ENCODE measurements at regions not wholly inside any gene's neighbourhood (a gene's known extent, or its start where the extent isn't known, plus 50 kb on each side); places are given as distances from the start of the nearest gene placed in this dataset.

DNA sequence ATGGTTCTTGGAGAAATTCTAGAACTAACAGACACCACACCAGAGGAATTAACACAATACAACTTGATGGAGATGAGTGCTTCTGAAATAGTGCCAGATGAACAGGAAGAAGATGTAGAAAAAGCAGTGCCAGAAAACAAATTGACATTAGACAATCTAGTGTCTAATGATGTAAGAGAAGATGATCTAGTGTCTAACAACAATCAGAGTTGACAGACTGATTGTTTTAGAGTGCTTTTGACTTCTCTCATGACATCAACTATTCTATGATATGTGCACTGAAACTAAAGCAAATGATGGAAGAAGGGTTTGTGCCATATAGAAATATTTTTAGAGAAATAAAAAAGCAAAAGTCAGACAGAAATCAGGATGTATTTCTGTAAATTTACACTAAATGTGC is 646.1 kb upstream of the KIF2B start:
- no peak for DNase-seq (ENCODE audit: unreplicated experiment)
- peaks cover 8% of the 10 kb centered on the region for H3K9me3 Mint-ChIP-seq (ENCODE audit: unreplicated experiment)
- POLR2A ChIA-PET = interaction anchor here (1.3 to 1.6 kb wide), 2 partner anchors 10 kb away, joined by 3 to 4 read pairs; no protein-coding TSS in a partner anchor
- no peak overlapping the region for H3K27ac Mint-ChIP-seq (ENCODE audit: low read depth, unreplicated experiment)
- H3K27me3 Mint-ChIP-seq (ENCODE audit: insufficient read depth, unreplicated experiment) = peaks cover 76% of the 10 kb centered on the region
- intact Hi-C loops (cut with micrococcal nuclease) = no loop called here
- CTCF ChIA-PET = interaction anchor here (1.1 kb wide), 1 partner anchor 143 kb away, joined by 3 read pairs; no protein-coding TSS in a partner anchor
- H3K4me1 Mint-ChIP-seq (ENCODE audit: insufficient read depth, unreplicated experiment) = no peaks in the 10 kb centered on the region
- no peak overlapping the region for H3K4me3 Mint-ChIP-seq (ENCODE audit: unreplicated experiment)
- no peaks in the 10 kb centered on the region for H3K36me3 Mint-ChIP-seq (ENCODE audit: insufficient read depth, unreplicated experiment)
- TF ChIP-seq, protein P1, sequence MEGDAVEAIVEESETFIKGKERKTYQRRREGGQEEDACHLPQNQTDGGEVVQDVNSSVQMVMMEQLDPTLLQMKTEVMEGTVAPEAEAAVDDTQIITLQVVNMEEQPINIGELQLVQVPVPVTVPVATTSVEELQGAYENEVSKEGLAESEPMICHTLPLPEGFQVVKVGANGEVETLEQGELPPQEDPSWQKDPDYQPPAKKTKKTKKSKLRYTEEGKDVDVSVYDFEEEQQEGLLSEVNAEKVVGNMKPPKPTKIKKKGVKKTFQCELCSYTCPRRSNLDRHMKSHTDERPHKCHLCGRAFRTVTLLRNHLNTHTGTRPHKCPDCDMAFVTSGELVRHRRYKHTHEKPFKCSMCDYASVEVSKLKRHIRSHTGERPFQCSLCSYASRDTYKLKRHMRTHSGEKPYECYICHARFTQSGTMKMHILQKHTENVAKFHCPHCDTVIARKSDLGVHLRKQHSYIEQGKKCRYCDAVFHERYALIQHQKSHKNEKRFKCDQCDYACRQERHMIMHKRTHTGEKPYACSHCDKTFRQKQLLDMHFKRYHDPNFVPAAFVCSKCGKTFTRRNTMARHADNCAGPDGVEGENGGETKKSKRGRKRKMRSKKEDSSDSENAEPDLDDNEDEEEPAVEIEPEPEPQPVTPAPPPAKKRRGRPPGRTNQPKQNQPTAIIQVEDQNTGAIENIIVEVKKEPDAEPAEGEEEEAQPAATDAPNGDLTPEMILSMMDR (IDR thresholded peaks at IDR 0.05; ENCODE audit: unreplicated experiment) = no peak
- BruUV-seq (replicated peaks) = no TSS peak

DNA sequence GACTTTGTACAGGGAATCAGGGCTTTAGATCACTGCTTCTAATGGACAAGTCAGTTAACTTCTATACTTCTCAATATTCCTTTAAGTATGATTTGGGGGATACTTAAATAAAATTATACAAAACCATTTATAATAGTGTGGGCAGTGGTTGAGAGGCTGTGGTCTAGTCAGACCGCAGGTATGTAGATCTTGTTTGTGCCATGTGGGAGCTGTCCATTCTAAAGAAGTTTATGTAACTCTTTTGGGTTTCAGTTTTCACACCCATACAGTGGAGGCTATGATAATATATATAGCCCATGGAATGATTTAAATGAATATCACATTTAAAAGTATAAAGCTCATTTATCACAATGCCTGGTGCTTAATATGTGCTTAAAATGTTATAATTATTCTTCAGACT is 654.3 kb upstream of the KIF2B start:
- Mint-ChIP-seq H3K27ac (ENCODE audit: low read depth, unreplicated experiment) (no peak overlapping the region), H3K4me3 (ENCODE audit: unreplicated experiment) (no peak overlapping the region), H3K4me1 (ENCODE audit: insufficient read depth, unreplicated experiment) (no peaks in the 10 kb centered on the region), H3K9me3 (ENCODE audit: unreplicated experiment) (no peaks in the 10 kb centered on the region), H3K36me3 (ENCODE audit: insufficient read depth, unreplicated experiment) (no peaks in the 10 kb centered on the region), H3K27me3 (ENCODE audit: insufficient read depth, unreplicated experiment) (peaks cover 34% of the 10 kb centered on the region)
- no peak for DNase-seq (ENCODE audit: unreplicated experiment)
- POLR2A ChIA-PET = no interaction called here
- intact Hi-C loops (cut with micrococcal nuclease) = no loop called here
- TF ChIP-seq, protein P1 (IDR thresholded peaks at IDR 0.05; ENCODE audit: unreplicated experiment) = no peak
- CTCF ChIA-PET = no interaction called here
- BruUV-seq (replicated peaks) = no TSS peak

DNA sequence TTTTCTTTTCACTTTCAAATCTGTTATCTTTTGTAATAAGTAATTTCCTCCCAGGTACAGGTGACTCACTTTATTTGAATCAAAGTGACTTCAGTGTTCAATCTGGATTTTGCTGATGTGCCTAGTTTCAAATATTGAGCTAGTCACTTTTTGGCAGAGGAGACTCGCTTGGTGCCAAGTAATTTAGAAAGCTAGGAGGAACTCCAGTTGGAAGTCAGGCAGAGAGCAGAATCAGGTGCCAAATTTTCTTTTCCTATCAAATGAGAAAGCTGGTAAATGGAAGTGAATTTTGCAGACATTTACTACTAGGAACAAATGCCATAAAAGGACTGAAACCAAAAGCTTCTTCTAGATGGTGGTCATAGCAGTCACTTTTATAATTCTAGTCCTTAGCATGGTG is 656.0 kb upstream of the KIF2B start:
- intact Hi-C loops (cut with micrococcal nuclease) = no loop called here

DNA sequence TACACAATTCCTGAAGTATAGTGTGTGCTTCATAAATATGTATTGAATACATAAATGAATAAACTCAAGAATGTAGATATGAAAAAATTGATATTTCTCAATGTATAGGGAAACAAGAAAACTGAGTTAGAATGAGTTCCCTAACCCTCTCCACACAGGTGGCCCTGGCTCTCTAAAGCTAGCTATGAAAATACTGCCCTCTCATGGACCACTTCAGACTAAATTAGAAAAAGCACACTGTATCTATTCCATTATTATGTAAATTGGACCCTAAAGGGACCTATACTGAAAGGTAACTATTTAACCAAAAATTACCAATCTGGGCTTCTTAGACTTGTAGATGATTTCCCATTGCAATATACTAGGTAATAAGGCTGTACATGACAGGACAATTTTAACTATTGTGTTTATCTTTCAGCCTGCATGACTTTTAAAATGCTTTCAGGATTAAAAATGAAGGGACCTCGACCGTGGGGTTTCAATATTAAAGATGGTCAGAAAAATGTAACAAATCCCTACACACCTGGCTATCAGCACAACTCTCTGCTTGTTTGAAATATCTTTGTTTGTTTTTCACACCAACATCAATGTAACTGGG is 672.5 kb upstream of the KIF2B start:
- ChIA-PET CTCF (interaction anchor here (0.6 to 0.7 kb wide), 2 partner anchors 10 to 271 kb away, joined by 4 to 5 read pairs; no protein-coding TSS in a partner anchor), POLR2A (no interaction called here)
- peak; percentile 9 for DNase-seq (ENCODE audit: unreplicated experiment)
- Mint-ChIP-seq H3K4me3 (ENCODE audit: unreplicated experiment) (no peak overlapping the region), H3K9me3 (ENCODE audit: unreplicated experiment) (no peaks in the 10 kb centered on the region), H3K4me1 (ENCODE audit: insufficient read depth, unreplicated experiment) (no peaks in the 10 kb centered on the region), H3K36me3 (ENCODE audit: insufficient read depth, unreplicated experiment) (no peaks in the 10 kb centered on the region), H3K27me3 (ENCODE audit: insufficient read depth, unreplicated experiment) (peaks cover 27% of the 10 kb centered on the region), H3K27ac (ENCODE audit: low read depth, unreplicated experiment) (no peak overlapping the region)
- TF ChIP-seq, protein P1 (IDR thresholded peaks at IDR 0.05; ENCODE audit: unreplicated experiment) = no peak
- intact Hi-C loops (cut with micrococcal nuclease) = loop anchor here (5.0 kb wide), 1 partner anchor 1022 kb away; no protein-coding TSS in a partner anchor
- no TSS peak for BruUV-seq (replicated peaks)

More for the DNA sequence above, 656.0 kb upstream of the KIF2B start:
- H3K4me1 Mint-ChIP-seq (ENCODE audit: insufficient read depth, unreplicated experiment) = no peaks in the 10 kb centered on the region
- peaks cover 34% of the 10 kb centered on the region for H3K27me3 Mint-ChIP-seq (ENCODE audit: insufficient read depth, unreplicated experiment)
- BruUV-seq (replicated peaks) = no TSS peak
- H3K27ac Mint-ChIP-seq (ENCODE audit: low read depth, unreplicated experiment) = no peak overlapping the region
- no peaks in the 10 kb centered on the region for H3K36me3 Mint-ChIP-seq (ENCODE audit: insufficient read depth, unreplicated experiment)
- POLR2A ChIA-PET = interaction anchor here (0.7 kb wide), 1 partner anchor 8 kb away, joined by 3 read pairs; no protein-coding TSS in a partner anchor
- no peaks in the 10 kb centered on the region for H3K9me3 Mint-ChIP-seq (ENCODE audit: unreplicated experiment)
- TF ChIP-seq, protein P1 (IDR thresholded peaks at IDR 0.05; ENCODE audit: unreplicated experiment) = no peak
- H3K4me3 Mint-ChIP-seq (ENCODE audit: unreplicated experiment) = no peak overlapping the region
- DNase-seq (ENCODE audit: unreplicated experiment) = no peak
- CTCF ChIA-PET = interaction anchor here (0.5 kb wide), 2 partner anchors 900 to 912 kb away, joined by 3 to 4 read pairs; no protein-coding TSS in a partner anchor
